GM12891 (cell line): ENCODE measurements at regions not wholly inside any gene's neighbourhood (a gene's known extent, or its start where the extent isn't known, plus 50 kb on each side); places are given as distances from the start of the nearest gene placed in this dataset.

Experiments used
- DNase-seq: peaks from one replicate; pipeline ENCODE4 v3.0.0; 2011; ENCODE audit warnings: low spot score; ENCODE audit not compliant: insufficient read length
- FAIRE-seq: peaks from 2 replicates; lab custom pipeline; 2011; peaks lifted over from hg19 to GRCh38; lab: Jason Lieb, UNC
- PAX5 ChIP-seq: IDR thresholded peaks from 2 replicates; pipeline ENCODE4 v1.6.1; 2011; ENCODE audit warnings: low read length, moderate library complexity, mild to moderate bottlenecking; ENCODE audit not compliant: insufficient read depth, severe bottlenecking
- POLR2A ChIP-seq: IDR thresholded peaks from 2 replicates; pipeline ENCODE4 v1.6.1; 2011; ENCODE audit warnings: low read depth, low read length, control low read depth
- POLR2AphosphoS5 ChIP-seq: IDR thresholded peaks from 2 replicates; pipeline ENCODE4 v1.6.1; 2011; ENCODE audit warnings: low read depth, low read length, control low read depth
- POU2F2 ChIP-seq: IDR thresholded peaks from 2 replicates; pipeline ENCODE4 v1.6.1; 2011; ENCODE audit warnings: low read depth, mild to moderate bottlenecking, control low read depth, low read length, moderate library complexity
- SPI1 ChIP-seq: IDR thresholded peaks from 2 replicates; pipeline ENCODE4 v1.6.1; 2011; ENCODE audit warnings: low read depth, low read length, control low read depth
- TAF1 ChIP-seq: IDR thresholded peaks from 2 replicates; pipeline ENCODE4 v1.6.1; 2011; ENCODE audit warnings: low read depth, low read length, control low read depth

DNA sequence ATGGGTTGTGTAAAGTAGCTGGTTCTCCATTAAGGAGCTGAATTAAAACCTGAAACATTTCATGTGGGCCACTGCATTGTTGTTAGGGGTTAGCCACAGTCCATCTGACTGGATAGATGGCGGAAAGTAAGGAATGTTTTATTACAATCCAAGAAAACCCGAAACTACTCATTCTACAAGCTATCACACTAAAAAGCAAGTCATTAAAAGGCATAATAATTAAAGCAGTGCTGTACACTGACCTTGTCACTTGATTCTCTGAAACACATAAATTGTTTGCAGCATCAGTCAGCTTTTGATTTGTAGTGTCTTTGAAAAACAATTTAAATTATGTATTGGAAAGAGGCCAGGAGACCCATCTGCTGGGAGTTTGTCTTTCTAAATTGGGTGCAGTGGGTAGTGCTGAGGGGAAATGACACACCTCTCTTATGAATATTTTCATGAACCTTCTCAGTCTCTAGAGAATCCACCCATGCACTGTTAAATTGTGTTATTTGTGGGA, 75.7 kb upstream of the ANK2 start:
- TF ChIP-seq SPI1: no peak
- no peak for TF ChIP-seq PAX5
- TF ChIP-seq TAF1: no peak
- no peak for TF ChIP-seq POLR2A
- TF ChIP-seq POLR2AphosphoS5: no peak
- TF ChIP-seq POU2F2: no peak
- no peak for FAIRE-seq
- DNase-seq: no peak

DNA sequence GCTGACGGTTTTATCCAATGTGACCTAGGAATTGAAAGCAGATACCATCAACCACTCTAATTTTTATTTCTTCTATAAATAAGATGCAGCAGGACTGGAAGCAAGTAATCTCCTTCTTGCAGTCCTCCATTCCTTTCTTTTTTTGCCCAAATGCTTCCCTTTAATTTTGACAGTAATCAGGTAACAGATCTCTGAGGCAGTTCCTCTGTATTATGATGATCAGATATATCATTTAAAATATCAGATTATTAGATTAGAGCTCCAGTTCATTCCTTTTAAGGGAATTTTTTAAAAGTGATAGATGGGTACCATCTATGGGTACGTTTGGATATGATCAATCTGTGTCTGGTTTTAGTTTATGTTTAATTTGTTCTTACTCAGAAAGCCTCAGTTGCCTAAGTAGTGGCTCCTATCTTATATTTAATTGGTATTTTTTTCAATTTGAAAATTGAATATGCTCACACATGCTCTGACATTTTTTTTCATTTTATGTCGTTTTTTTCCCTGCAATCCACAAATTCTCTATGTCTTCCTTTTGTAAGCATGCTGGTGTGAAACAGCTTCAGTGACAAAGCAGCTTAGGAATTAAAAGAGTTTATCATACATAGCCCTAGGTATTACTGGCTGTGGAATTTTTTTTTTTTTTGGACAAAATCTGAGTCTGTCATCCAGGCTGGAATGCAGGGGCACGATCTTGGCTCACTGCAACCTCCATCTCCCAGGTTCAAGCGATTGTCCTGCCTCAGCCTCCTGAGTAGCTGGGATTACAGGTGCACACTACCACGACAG, 73.7 kb upstream of the ANK2 start:
- no peak for TF ChIP-seq POLR2A
- TF ChIP-seq POLR2AphosphoS5: no peak
- TF ChIP-seq POU2F2: no peak
- TF ChIP-seq TAF1: no peak
- no peak for TF ChIP-seq PAX5
- no peak for TF ChIP-seq SPI1
- DNase-seq (no peak), FAIRE-seq (no peak)

DNA sequence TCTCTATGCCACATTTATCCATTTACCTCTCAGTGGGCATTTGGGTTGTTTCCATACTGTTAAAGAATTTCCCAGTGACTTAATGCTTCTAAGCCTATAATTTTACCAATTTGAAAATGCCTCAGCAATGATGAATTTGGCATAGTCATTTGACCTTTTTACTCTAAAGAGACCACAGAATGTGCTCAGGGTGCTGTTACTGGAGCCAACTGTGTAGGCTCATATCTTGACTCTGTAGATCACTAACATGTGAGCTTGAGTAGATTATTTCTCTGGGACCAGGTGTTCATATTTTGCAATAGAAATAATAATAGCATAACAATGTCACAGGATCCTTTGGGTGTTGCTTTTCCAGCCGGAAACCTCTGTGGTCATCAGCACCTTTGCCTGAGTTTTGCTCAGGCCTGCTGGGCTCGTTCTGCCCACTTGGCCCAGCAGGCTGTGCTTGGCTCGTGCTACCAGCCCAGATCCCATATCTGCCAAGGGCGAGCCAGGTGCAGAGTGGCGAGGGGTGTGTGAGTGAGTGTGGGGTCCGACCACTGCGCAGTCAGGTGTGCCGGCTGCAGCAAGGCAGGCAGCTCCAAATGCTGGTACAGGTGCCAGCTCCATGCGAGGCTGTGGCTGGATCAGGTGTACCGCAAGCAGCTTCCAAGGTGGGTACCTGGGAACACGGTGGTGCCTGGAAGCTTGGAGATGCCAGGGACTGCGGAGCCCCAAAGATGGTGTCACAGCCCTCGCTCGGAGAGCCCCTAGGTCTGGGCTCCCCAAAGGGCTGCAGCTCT, 70.6 kb upstream of the ANK2 start:
- DNase-seq: no peak
- no peak for FAIRE-seq
- no peak for TF ChIP-seq SPI1
- TF ChIP-seq POLR2A: no peak
- TF ChIP-seq POU2F2: no peak
- TF ChIP-seq POLR2AphosphoS5: no peak
- no peak for TF ChIP-seq PAX5

DNA sequence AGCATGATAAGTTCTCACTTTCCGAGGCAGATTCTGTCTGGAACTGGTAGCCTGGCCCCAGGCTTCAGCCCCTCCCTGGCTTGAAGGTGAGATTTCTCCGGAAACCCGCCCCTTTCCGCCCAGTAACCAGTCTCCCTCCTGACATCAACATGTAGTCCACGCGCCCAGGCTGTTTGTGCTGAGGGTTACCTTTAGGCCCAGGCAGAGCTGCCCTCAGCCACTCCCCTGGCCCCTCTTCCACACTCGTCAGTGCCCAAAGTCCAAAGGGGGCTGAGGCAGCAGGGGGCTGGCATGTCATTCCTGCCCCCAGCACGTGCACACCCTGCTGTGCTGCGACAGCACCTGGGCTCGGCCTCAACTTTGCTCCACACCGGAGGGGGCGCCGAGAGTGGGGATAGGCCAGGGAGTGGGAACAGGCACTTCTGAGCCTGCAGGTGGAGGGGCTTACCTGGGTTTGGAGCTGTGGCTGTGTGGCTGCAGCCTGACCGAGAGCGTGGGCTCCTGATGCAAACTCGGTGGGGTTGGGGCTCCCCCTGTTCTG, 69.5 kb upstream of the ANK2 start:
- no peak for TF ChIP-seq SPI1
- TF ChIP-seq POU2F2: no peak
- TF ChIP-seq TAF1: no peak
- no peak for TF ChIP-seq POLR2A
- TF ChIP-seq POLR2AphosphoS5: no peak
- TF ChIP-seq PAX5: no peak
- no peak for DNase-seq
- no peak for FAIRE-seq

DNA sequence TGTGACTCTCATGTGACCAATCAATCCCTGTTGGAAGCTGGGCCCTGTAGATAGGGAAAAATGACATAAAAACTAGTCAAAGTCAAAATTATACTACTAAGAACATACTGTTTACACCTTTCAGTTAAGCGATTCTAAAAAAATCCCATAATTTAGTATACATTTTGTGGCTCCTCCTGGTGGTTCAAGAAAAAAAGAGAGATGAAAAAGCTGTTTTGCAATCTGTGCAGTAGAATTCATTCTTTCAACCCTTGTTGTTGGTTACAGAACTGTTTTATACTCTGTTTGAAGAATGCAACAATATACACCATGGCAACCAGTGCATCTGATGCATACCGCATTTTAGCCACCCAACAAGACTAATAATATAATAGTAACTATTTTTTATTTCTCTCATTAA, 66.8 kb upstream of the ANK2 start:
- DNase-seq: no peak
- no peak for FAIRE-seq
- TF ChIP-seq POLR2AphosphoS5: no peak
- no peak for TF ChIP-seq SPI1
- no peak for TF ChIP-seq PAX5
- TF ChIP-seq TAF1: no peak
- TF ChIP-seq POU2F2: no peak
- no peak for TF ChIP-seq POLR2A

DNA sequence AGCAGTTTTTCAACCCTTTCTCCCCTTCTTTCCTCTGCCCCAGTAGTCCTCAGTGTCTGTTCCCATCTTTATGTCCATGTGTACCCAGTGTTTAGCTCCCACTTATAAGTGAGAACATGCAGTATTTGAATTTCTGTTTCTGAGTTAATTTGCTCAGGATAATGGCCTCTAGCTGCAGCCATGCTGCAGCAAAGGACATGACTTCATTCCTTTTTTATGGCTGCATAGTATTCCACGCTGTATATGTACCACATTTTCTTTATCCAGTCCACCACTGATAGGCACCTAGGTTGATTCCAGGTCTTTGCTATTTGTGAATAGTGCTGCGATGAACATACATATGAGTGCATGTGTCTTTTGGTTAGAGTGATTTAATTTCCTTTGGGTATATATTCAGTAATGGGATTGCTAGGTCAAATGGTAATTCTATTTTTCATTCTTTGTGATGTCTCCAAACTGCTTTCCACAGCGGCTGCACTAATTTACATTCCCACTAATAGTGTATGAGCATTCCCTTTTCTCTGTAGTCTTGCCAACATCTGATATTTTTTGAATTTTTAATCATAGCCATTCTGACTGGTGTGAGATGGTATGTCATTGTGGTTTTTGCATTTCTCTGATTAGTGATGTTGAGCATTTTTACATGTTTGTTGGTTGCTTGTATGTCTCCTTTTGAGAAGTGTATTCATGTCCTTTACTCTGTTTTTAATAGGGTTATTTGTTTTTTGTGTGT, 54.6 kb upstream of the ANK2 start:
- DNase-seq: no peak
- TF ChIP-seq POLR2AphosphoS5 (no peak), POLR2A (no peak), POU2F2 (no peak), TAF1 (no peak), PAX5 (no peak), SPI1 (no peak)
- no peak for FAIRE-seq
